Activated T-helper 17 cell treated with anti-CD3 and anti-CD28 coated beads, Interleukin-2, amount 50 U/mL, for 72 hours (primary cell): ENCODE measurements at regions not wholly inside any gene's neighbourhood (a gene's known extent, or its start where the extent isn't known, plus 50 kb on each side); places are given as distances from the start of the nearest gene placed in this dataset.

Experiments
- ATAC-seq: fragments of 150-1000 bp; cut with Tn5 transposase; replicated peaks from 2 replicates; pipeline ENCODE4 v1.10.0; 2021; ENCODE audit warnings: mild to moderate bottlenecking, moderate library complexity
- H3K27ac Mint-ChIP-seq: one replicate; pipeline ENCODE4 v1.8.0; 2022; ENCODE audit warnings: mixed read lengths
- H3K27me3 Mint-ChIP-seq: one replicate; pipeline ENCODE4 v1.8.0; 2022; ENCODE audit warnings: mixed read lengths
- H3K36me3 Mint-ChIP-seq: one replicate; pipeline ENCODE4 v1.8.0; 2022; ENCODE audit warnings: low read depth, mild to moderate bottlenecking, mixed read lengths
- H3K4me1 Mint-ChIP-seq: one replicate; pipeline ENCODE4 v1.8.0; 2022; ENCODE audit warnings: mixed read lengths
- H3K4me3 Mint-ChIP-seq: one replicate; pipeline ENCODE4 v1.8.0; 2022; ENCODE audit warnings: mild to moderate bottlenecking, mixed read lengths
- H3K9me3 Mint-ChIP-seq: one replicate; pipeline ENCODE4 v1.8.0; 2022; ENCODE audit warnings: mixed read lengths

DNA sequence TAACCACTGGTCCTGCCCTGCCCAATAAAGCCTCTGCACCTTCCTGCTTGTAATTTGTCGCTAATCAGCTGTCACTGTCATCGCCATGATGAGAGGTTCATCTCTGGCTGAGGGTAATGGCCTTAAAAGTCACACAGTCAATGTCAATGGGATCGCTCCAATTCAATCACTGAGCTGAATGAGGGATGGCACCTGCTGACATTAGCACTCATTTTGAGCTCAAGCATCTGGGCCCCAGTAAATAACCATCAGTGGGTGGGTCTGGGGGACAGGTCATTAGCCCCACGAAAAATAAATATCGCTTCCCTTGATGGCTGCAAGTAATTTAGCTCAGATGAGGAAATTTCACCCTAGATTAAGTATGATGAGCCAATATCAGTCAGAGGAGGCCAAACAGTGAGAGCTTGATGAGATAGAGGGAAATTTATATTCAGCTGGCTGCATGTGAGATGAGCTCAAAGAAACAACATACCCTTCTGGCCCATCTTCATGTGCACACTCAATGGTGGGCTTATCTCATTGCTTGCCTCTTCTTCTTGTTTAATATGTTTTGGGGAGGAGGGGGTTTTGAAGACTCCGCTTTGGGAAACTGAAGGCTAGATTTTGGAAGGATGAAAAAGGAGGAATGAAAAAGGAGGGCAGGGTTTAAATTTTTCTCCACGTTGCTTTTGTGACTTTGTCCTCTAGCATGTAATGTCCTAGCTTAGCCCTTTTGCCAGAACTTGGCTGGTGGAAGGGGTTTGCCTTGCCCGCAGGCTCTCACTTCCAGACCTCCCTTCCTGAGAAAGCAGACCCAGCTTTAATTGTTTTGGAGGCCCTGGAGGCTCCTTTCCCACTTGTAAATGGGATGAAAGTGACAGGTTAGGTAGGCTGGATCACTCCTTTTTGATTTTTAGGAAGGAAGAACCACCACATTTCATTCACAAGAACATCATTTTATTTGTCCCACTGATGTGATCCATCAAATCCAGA is 84.8 kb upstream of the PAQR3 start:
- Mint-ChIP-seq H3K27ac (no peak overlapping the region), H3K36me3 (no peaks in the 10 kb centered on the region), H3K9me3 (no peaks in the 10 kb centered on the region), H3K27me3 (peaks cover 10% of the 10 kb centered on the region), H3K4me3 (no peak overlapping the region), H3K4me1 (no peaks in the 10 kb centered on the region)
- no peak for ATAC-seq

DNA sequence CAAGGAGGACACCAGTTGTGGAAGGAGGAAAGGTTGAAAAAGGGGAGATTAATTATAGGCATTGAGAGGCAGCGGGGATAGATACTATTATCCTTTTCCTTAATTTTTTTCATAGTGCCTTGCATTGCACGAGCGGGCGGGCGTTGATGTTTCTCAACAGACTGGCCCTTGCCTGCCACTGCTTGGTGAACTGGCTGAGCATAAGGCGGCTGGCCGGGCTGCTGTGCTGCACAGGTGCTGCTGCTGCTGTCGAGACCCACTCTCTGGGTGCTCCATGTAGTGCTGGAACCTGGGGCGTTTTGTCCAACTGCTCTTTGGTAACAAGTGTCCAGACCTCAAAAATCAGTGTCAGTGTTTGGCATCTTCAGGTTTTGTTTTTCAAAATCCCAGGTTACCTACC is 83.3 kb upstream of the PAQR3 start:
- no peak for ATAC-seq
- H3K27me3 Mint-ChIP-seq = peaks cover 9% of the 10 kb centered on the region
- no peaks in the 10 kb centered on the region for H3K36me3 Mint-ChIP-seq
- H3K27ac Mint-ChIP-seq = no peak overlapping the region
- no peaks in the 10 kb centered on the region for H3K4me1 Mint-ChIP-seq
- H3K4me3 Mint-ChIP-seq = no peak overlapping the region
- no peaks in the 10 kb centered on the region for H3K9me3 Mint-ChIP-seq

GRCh38 chr4:79017481-79017880 is 78.2 kb upstream of the PAQR3 start:
- no peak for ATAC-seq
- no peak overlapping the region for H3K27ac Mint-ChIP-seq
- H3K36me3 Mint-ChIP-seq = no peaks in the 10 kb centered on the region
- H3K4me3 Mint-ChIP-seq = no peak overlapping the region
- peaks cover 10% of the 10 kb centered on the region for H3K27me3 Mint-ChIP-seq
- H3K4me1 Mint-ChIP-seq = no peaks in the 10 kb centered on the region
- no peaks in the 10 kb centered on the region for H3K9me3 Mint-ChIP-seq

DNA sequence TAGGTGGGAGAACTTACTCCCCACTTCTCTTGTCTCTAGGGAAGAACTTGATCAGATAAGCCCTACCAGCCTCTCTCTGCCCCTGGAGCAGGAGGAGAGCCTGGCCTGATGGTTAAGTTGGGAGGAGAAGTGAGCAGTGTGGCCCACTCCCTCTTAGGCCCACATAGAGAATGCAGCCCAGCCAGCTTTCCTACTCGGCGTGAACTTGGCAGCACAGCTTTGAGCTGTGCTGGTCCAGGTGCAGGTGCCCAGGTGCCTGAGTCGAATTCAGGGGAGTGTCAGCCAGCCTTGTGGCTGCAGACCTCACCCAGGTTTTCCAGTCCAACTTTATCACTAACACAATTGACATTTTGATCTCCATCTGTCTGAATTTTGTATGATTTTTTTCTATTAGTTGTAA is 77.6 kb upstream of the PAQR3 start:
- H3K36me3 Mint-ChIP-seq = no peaks in the 10 kb centered on the region
- H3K27me3 Mint-ChIP-seq = peaks cover 10% of the 10 kb centered on the region
- ATAC-seq = no peak
- no peak overlapping the region for H3K27ac Mint-ChIP-seq
- no peaks in the 10 kb centered on the region for H3K9me3 Mint-ChIP-seq
- H3K4me1 Mint-ChIP-seq = no peaks in the 10 kb centered on the region
- no peak overlapping the region for H3K4me3 Mint-ChIP-seq

GRCh38 chr4:79015411-79015810 is 76.2 kb upstream of the PAQR3 start:
- no peak for ATAC-seq
- Mint-ChIP-seq H3K9me3 (no peaks in the 10 kb centered on the region), H3K36me3 (no peaks in the 10 kb centered on the region)

GRCh38 chr4:79014230-79014629 is 75.0 kb upstream of the PAQR3 start:
- no peak overlapping the region for H3K27ac Mint-ChIP-seq
- peaks cover 22% of the 10 kb centered on the region for H3K27me3 Mint-ChIP-seq
- H3K4me1 Mint-ChIP-seq = no peaks in the 10 kb centered on the region
- H3K4me3 Mint-ChIP-seq = no peak overlapping the region
- H3K9me3 Mint-ChIP-seq = no peaks in the 10 kb centered on the region
- ATAC-seq = no peak
- no peaks in the 10 kb centered on the region for H3K36me3 Mint-ChIP-seq

More at GRCh38 chr4:79015411-79015810, 76.2 kb upstream of the PAQR3 start:
- Mint-ChIP-seq H3K4me3 (no peak overlapping the region), H3K27ac (no peak overlapping the region), H3K4me1 (no peaks in the 10 kb centered on the region), H3K27me3 (peaks cover 14% of the 10 kb centered on the region)

DNA sequence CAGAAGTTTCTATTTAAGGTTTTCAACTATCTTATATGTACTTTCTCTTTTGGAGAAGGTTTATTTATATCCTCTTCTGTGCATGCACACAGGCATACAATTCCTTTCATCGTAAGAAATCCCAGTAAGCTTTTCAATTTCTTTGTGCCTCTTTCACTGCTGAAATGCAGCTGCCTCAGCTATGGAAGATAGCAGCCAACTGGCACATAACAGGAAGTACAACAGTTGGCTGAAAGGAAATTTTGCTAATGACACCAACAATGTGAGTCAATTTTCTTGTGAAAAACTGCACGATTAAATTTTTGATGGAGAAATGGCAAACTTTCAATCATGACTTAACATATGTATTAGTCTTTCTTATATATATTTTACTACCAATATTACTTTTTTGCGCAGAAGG is 74.5 kb upstream of the PAQR3 start:
- Mint-ChIP-seq H3K4me1 (no peaks in the 10 kb centered on the region), H3K27ac (no peak overlapping the region), H3K36me3 (no peaks in the 10 kb centered on the region), H3K9me3 (no peaks in the 10 kb centered on the region), H3K27me3 (peaks cover 22% of the 10 kb centered on the region), H3K4me3 (no peak overlapping the region)
- no peak for ATAC-seq

- no peak overlapping the region for H3K27ac Mint-ChIP-seq
- no peaks in the 10 kb centered on the region for H3K9me3 Mint-ChIP-seq
- H3K27me3 Mint-ChIP-seq = peaks cover 11% of the 10 kb centered on the region
- no peak overlapping the region for H3K4me3 Mint-ChIP-seq
- ATAC-seq = no peak
- no peaks in the 10 kb centered on the region for H3K4me1 Mint-ChIP-seq
- H3K36me3 Mint-ChIP-seq = no peaks in the 10 kb centered on the region
Measured at GRCh38 chr4:78990938-78991810, 51.9 kb upstream of the PAQR3 start.

DNA sequence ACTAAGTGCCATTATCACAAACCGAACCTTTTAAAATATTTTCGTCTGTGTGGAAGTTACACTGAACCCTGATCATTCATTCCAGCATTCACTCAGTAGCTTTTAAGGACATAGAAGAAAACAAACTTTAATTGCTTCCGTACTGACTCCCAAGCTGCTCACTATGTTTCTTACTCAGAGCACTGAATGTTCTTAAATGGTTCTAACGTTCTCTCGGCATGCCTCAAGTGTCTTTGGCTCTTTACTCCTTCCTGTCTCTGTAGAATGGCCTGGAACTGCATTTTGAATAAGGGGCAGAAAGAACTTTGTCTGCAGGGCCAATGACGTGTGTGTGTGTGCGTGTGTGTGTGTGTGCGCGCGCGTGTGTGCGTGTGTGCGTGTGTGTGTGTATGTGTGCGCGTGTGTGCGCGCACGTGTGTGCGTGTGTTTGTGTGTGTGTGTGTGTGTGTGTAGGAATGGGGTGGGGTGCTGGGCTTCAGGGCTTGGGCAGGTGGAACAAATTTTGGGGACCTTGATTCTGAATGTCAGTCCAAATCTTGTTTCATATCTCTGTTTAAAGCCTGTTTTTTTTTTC is 50.5 kb upstream of the PAQR3 start:
- no peak for ATAC-seq
- peaks cover 14% of the 10 kb centered on the region for H3K27me3 Mint-ChIP-seq
- no peaks in the 10 kb centered on the region for H3K4me1 Mint-ChIP-seq
- H3K36me3 Mint-ChIP-seq = no peaks in the 10 kb centered on the region
- H3K27ac Mint-ChIP-seq = no peak overlapping the region
- no peaks in the 10 kb centered on the region for H3K9me3 Mint-ChIP-seq
- H3K4me3 Mint-ChIP-seq = no peak overlapping the region
